ENCODE measurements at regions not wholly inside any gene's neighbourhood (a gene's known extent, or its start where the extent isn't known, plus 50 kb on each side); places are given as distances from the start of the nearest gene placed in this dataset.

GRCh38 chr2:118721817-118722551 is 125.5 kb downstream of the EN1 start (continued):
- TF ChIP-seq USF2 (IDR thresholded peaks at IDR 0.05) (no peak), POLR2A (IDR thresholded peaks at IDR 0.05; ENCODE audit: low read length) (no peak), RCOR1 (IDR thresholded peaks at IDR 0.05; ENCODE audit: low read depth, low read length) (no peak)

- H3K4me2 ChIP-seq = no peak overlapping the region
- ChIA-PET CTCF (interaction anchor here (0.6 kb wide), 1 partner anchor 1359 kb away, joined by 3 read pairs; no protein-coding TSS in a partner anchor), POLR2A (no interaction called here)
- H3K9me3 ChIP-seq = peaks cover 3% of the 10 kb centered on the region; the same call in 1 of the 3 replicates
- TF ChIP-seq RNF2 (IDR thresholded peaks at IDR 0.05; ENCODE audit: borderline replicate concordance, low read depth) = no peak
- no peak for TF ChIP-seq ESRRA (IDR thresholded peaks at IDR 0.05; ENCODE audit: borderline replicate concordance, low read length)
- TF ChIP-seq CEBPB (IDR thresholded peaks at IDR 0.05) = no peak
- TF ChIP-seq CHD2 (IDR thresholded peaks at IDR 0.05; ENCODE audit: low read length, partially characterized antibody) = no peak
- no peak for TF ChIP-seq GATA3 (IDR thresholded peaks at IDR 0.05; ENCODE audit: borderline replicate concordance)
- no peak for FAIRE-seq
- no peak for ATAC-seq
- no peaks in the 10 kb centered on the region for H3K4me1 ChIP-seq
- no peak for DNase-seq (ENCODE audit: low read depth in 1 of 2, low spot score in 1 of 2)
- H3K27ac ChIP-seq = no peak overlapping the region
- no peak overlapping the region for H3K4me3 ChIP-seq
- 32% methylated on average over 4 of the region's 4 CpGs for WGBS (ENCODE audit: missing lambda C conversion rate)
These were observed 126.6 kb downstream of the EN1 start for GRCh38 chr2:118720866-118721265.

DNA sequence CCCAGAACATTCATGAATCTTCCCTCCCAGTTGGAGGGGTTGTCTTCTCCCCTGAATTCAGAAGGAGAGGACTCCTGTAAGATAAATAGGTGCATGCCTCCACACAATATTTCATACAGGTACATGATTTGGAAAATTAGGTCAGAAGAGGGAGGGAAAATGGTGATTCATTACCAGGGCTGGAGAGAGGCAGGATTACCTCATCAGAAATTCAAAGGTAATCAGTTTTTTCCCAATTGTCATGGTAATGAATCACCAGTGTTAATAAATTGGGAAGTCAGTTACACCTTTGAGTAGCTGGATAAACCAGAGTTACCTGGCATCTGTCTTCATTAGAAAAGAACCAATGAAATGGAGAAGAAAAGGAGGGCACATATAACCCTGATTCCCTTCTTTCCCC is 128.5 kb downstream of the EN1 start:
- TF ChIP-seq MAZ (IDR thresholded peaks at IDR 0.05; ENCODE audit: borderline replicate concordance, low read depth, low read length) (no peak), HES2 (IDR thresholded peaks at IDR 0.05) (no peak), JUNB (IDR thresholded peaks at IDR 0.05) (no peak), HOXA7 (CRISPR knock-in tag; IDR thresholded peaks at IDR 0.05) (no peak)
- TF ChIP-seq, protein P1, sequence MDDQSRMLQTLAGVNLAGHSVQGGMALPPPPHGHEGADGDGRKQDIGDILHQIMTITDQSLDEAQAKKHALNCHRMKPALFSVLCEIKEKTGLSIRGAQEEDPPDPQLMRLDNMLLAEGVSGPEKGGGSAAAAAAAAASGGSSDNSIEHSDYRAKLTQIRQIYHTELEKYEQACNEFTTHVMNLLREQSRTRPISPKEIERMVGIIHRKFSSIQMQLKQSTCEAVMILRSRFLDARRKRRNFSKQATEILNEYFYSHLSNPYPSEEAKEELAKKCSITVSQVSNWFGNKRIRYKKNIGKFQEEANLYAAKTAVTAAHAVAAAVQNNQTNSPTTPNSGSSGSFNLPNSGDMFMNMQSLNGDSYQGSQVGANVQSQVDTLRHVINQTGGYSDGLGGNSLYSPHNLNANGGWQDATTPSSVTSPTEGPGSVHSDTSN (IDR thresholded peaks at IDR 0.05) = no peak
- TF ChIP-seq, protein P2, sequence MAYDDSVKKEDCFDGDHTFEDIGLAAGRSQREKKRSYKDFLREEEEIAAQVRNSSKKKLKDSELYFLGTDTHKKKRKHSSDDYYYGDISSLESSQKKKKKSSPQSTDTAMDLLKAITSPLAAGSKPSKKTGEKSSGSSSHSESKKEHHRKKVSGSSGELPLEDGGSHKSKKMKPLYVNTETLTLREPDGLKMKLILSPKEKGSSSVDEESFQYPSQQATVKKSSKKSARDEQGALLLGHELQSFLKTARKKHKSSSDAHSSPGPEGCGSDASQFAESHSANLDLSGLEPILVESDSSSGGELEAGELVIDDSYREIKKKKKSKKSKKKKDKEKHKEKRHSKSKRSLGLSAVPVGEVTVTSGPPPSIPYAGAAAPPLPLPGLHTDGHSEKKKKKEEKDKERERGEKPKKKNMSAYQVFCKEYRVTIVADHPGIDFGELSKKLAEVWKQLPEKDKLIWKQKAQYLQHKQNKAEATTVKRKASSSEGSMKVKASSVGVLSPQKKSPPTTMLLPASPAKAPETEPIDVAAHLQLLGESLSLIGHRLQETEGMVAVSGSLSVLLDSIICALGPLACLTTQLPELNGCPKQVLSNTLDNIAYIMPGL (CRISPR knock-in tag; IDR thresholded peaks at IDR 0.05; ENCODE audit: borderline replicate concordance) = no peak
- Histone ChIP-seq H3K9me3 (peaks cover 3% of the 10 kb centered on the region; the same call in 1 of the 3 replicates), H3K27ac (no peak overlapping the region), H3K4me1 (no peaks in the 10 kb centered on the region), H3K4me2 (no peak overlapping the region), H3K4me3 (no peak overlapping the region)
- DNase-seq (ENCODE audit: low read depth in 1 of 2, low spot score in 1 of 2) (no peak), FAIRE-seq (no peak), ATAC-seq (no peak)
- ChIA-PET POLR2A (no interaction called here), CTCF (interaction anchor here (1.4 kb wide), 1 partner anchor 10 kb away, joined by 4 read pairs; no protein-coding TSS in a partner anchor)

GRCh38 chr2:118716102-118716501 is 131.3 kb downstream of the EN1 start:
- Histone ChIP-seq H3K9me3 (no peaks in the 10 kb centered on the region), H3K4me3 (no peak overlapping the region), H3K4me2 (no peak overlapping the region), H3K27ac (no peak overlapping the region), H3K4me1 (no peaks in the 10 kb centered on the region)
- POLR2A ChIA-PET = no interaction called here
- ATAC-seq (no peak), DNase-seq (ENCODE audit: low read depth in 1 of 2, low spot score in 1 of 2) (no peak), FAIRE-seq (no peak)
- CTCF ChIA-PET = no interaction called here
- TF ChIP-seq POLR2A (IDR thresholded peaks at IDR 0.05; ENCODE audit: low read length) (no peak), JUN (IDR thresholded peaks at IDR 0.05) (no peak), CBX8 (IDR thresholded peaks at IDR 0.05) (no peak), POLR2AphosphoS2 (conservative IDR thresholded peaks at IDR 0.05; ENCODE audit: low read length) (no peak), HOXA7 (CRISPR knock-in tag; IDR thresholded peaks at IDR 0.05) (no peak), RFX5 (IDR thresholded peaks at IDR 0.05) (no peak)
- TF ChIP-seq, protein P2 (CRISPR knock-in tag; IDR thresholded peaks at IDR 0.05; ENCODE audit: borderline replicate concordance) = no peak
- 16% methylated on average over 6 of the region's 6 CpGs for WGBS (ENCODE audit: missing lambda C conversion rate)
